ENCODE measurements at regions not wholly inside any gene's neighbourhood (a gene's known extent, or its start where the extent isn't known, plus 50 kb on each side); places are given as distances from the start of the nearest gene placed in this dataset.
"Not testable (repeated sequence)": the region's sequence is repeated elsewhere in the genome, so short reads cannot be mapped to it uniquely, and the experiment has no call there.

- no peak for DNase-seq
Observed at GRCh38 chr2:142827170-142827569, 50.3 kb upstream of the KYNU start.

- DNase-seq, result no peak
Observed at GRCh38 chr2:142825861-142826260, 51.6 kb upstream of the KYNU start.

GRCh38 chr2:142824756-142825155 lies 52.7 kb upstream of the KYNU start:
- no peak for DNase-seq

- DNase-seq, result no peak
Observed at GRCh38 chr2:142822190-142822589, 55.3 kb upstream of the KYNU start.

DNA sequence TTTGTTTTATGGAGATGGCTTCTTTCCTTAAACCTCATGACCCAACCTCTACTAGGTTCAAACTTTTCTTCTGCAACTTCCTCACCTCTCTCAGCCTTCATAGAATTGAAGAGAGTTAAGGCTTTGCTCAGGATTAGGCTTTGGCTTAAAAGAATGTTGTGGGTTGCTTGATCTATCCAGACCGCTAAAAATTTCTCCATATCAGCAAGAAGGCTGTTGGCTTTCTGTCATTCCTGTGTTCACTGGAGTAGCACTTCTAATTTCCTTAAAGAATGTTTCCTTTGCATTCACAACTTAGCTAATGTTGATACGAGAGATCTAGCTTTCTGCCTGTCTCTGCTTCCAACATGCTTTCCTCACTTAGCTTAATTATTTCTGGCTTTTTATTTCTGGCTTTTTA lies 58.1 kb upstream of the KYNU start:
- DNase-seq, result no peak

DNA sequence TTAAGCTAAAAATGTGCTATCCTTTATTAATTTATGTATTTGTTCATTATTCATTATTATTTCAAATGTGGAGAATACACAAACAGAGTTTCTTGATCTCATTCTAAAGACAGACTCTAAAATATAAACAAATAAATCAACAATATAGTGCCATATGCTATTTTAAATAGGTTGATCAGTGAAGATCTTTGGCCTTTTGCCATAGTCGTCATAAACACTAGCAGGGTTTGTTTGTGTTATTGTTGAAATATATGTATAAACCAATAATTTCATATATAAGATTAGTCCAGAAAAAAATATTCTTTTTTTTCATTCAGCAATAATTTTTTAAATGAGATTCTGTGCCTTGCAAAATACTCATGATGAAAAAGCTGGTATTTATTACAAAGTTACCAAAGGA lies 62.1 kb upstream of the KYNU start:
- no peak for DNase-seq

- no peak for DNase-seq
Observed at GRCh38 chr2:142813830-142814829, 63.3 kb upstream of the KYNU start.

GRCh38 chr2:142811644-142812043 lies 65.8 kb upstream of the KYNU start:
- DNase-seq, result not testable (repeated sequence)

- DNase-seq, result no peak
Observed at GRCh38 chr2:142805244-142805643, 72.2 kb upstream of the KYNU start.

GRCh38 chr2:142803158-142803557 lies 74.3 kb upstream of the KYNU start:
- no peak for DNase-seq

GRCh38 chr2:142796588-142796987 lies 80.9 kb upstream of the KYNU start:
- no peak for DNase-seq

- DNase-seq, result no peak
Observed at GRCh38 chr2:142796161-142796560, 81.3 kb upstream of the KYNU start.

GRCh38 chr2:142794850-142795249 lies 82.6 kb upstream of the KYNU start:
- no peak for DNase-seq

GRCh38 chr2:142792328-142792727 lies 85.1 kb upstream of the KYNU start:
- DNase-seq, result not testable (repeated sequence)

GRCh38 chr2:142791335-142791734 lies 86.1 kb upstream of the KYNU start:
- DNase-seq, result no peak

DNA sequence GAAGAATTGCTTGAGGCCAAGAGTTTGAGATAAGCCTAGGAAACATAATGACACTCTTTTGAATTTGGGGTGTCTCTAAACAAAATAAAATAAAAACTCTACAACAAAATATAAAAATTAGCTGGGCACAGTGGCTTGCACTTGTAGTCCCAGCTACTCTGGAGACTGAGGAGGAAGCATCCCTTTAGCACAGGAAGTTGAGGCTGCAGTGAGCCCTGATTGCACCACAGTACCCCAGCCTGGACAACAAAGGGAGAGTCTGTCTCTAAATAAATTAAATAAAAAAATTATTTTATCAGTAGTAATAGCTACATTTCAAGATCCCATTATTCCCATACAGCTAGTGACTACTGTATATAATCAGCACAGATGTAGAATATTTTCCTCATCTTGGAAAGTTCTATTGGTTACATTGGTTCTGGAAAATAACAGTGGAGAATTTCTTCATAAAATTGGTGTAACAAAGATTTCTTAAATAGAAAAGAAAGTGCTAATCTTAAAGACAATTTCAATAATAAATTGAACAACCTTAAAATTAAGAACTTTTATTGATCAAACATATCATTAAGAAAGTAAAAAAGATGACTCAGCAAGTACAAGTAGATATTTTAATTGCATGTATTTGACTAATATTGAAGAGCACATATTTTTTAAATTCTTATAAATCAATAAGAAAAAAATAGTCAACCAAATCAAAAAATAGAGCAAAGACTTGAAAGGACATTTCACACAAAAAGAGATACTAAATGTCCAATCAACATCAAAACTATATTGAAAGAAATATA lies 90.4 kb upstream of the KYNU start:
- no peak for DNase-seq

DNA sequence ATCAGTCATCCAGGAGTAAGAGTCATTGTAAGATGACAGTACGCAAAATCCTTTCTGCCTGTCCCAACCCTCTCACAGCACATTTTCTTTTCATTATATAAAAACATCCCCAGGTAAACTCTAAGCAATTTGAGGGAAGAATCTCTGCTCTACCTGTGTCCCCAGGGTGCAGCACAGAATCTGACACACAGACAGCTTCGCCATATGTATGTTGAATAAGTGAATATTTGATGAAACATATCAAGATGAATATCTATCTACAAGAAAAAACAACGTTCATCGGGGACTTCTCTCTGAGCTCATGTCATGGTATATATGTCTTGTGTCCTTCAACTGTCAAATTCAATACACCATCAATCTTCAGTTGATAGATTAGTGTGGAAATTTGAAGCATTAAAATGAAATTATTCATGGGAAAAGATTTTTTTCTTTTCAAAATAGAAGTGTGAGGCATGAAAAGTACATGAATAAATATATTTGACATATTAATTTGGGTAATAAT lies 94.5 kb upstream of the KYNU start:
- no peak for DNase-seq

- DNase-seq, result no peak
Observed at GRCh38 chr2:142781146-142781545, 96.3 kb upstream of the KYNU start.

DNA sequence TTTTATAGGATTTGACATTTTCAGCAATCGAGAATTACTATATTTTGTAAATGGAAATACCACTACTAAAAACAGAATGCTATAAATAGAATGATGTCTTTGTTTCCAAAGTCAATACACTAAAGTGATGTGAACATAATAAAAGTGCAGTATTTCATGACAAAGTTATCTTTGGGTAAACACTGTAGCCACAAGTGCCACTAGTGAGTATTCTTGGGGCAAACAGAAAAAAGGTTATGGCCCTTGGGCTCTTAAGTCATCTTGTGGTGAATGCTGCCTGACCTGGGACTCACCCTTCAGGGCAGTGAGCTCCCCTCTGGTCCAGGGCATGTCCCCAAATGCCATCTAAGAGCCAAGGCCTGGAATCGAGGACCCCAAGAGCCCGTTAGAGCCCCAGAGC lies 99.2 kb upstream of the KYNU start:
- DNase-seq, result no peak

DNA sequence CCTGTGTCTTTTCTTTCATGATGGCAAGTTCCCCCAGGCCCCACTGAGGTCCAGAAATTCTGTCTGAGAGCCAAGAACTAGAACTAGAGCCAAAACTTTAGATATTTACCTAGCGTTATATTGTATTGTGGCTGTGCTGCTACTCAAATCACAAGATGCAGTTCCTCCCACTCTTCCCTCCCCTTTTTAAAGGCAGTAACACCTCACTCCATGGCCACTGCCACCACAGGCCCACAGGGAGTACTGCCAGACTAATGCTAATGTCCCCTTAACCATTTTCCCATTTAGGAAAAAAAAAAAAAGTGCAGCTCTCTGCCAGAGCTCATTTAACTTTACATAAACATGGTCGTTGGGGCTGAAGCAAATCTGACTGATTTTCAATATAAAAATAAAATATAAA lies 99.7 kb upstream of the KYNU start:
- no peak for DNase-seq

DNA sequence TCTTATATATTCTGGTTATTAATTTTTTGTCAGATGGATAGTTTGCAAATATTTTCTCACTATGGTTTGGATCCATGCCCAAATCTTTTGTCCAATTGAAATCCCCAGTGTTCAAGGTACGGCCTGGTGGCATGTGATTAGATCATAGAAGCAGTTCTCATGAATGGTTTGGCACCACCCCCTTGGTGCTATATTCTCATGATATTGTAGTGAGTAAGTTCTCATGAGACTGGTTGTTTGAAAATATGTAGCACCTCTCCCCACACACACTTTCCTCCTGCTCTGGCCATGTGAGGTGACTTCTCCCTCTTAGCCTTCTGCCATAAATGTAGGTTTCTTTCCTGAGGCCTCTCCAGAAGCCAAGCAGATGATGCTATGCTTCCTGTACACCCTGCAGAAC lies 107.7 kb upstream of the KYNU start:
- DNase-seq, result no peak

DNA sequence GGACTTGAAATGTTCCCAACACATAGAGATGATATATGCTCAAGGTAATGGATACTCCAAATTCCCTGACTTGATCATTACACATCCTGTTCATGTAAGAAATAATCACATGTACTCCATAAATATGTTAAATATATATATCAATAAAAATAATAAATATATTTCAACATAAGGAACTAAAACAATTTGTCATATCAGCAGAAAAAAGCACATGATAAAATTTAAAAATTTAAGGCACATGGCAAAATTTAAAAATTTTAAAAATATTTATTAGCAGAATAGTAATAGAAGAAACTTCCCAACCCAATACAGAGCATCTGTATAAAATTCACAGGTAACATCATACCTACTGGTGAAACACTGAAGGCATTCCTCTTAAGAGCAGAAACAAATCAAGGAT lies 109.6 kb upstream of the KYNU start:
- no peak for DNase-seq

GRCh38 chr2:142758973-142759372 lies 118.5 kb upstream of the KYNU start:
- DNase-seq, result no peak

DNA sequence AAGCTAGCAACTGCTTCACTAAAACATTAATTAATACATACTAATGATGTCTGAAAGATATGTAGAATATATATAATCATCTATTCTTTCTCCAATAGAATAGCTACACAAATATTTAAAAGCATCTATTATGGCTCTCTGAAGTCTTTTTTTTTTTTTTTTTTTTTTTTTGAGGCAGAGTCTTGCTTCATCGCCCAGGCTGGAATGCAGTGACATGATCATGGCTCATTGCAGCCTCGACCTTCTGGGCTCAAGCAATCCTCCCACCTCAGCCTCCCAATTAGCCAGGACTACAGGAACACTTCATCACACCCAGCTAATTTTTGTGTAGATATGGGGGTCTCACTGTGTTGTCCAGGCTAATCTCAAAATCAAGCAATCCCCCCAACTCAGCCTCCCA lies 120.4 kb upstream of the KYNU start:
- no peak for DNase-seq

All from hematopoietic multipotent progenitor cell treated with erythropoietin and hydrocortisone succinate and interleukin-3 and kit ligand, for 8 days (in vitro differentiated cells).